Mesendoderm (in vitro differentiated cells): ENCODE measurements at regions not wholly inside any gene's neighbourhood (a gene's known extent, or its start where the extent isn't known, plus 50 kb on each side); places are given as distances from the start of the nearest gene placed in this dataset.

Source experiments
- DNase-seq: peaks from one replicate; pipeline ENCODE4 v3.0.0; 2013
- H2AK5ac ChIP-seq: 2 replicates; pipeline ENCODE4 v1.6.1; 2013; ENCODE audit warnings: low read length, inconsistent platforms
- H2BK120ac ChIP-seq: 2 replicates; pipeline ENCODE4 v1.6.1; 2013; ENCODE audit warnings: low read depth, mild to moderate bottlenecking, low read length, moderate library complexity, mixed read lengths
- H2BK15ac ChIP-seq: replicated peaks from 2 replicates; pipeline ENCODE4 v1.6.1; 2013; ENCODE audit warnings: low read depth, mild to moderate bottlenecking, moderate library complexity
- H2BK5ac ChIP-seq: 2 replicates; pipeline ENCODE4 v1.6.1; 2013; ENCODE audit warnings: low read length, inconsistent platforms
- H3K18ac ChIP-seq: 2 replicates; pipeline ENCODE4 v1.6.1; 2013; ENCODE audit warnings: mild to moderate bottlenecking, low read length, mixed read lengths
- H3K23ac ChIP-seq: one replicate; pipeline ENCODE4 v1.6.1; 2013; ENCODE audit warnings: low read length
- H3K27ac ChIP-seq: 2 replicates; pipeline ENCODE4 v1.5.1; 2013; ENCODE audit warnings: low read depth, mild to moderate bottlenecking, inconsistent platforms, low read length, moderate library complexity
- H3K27me3 ChIP-seq: 2 replicates; pipeline ENCODE4 v1.6.1; 2013; ENCODE audit warnings: low read length, control low read depth, mild to moderate bottlenecking, inconsistent platforms; ENCODE audit not compliant: insufficient read depth, poor library complexity
- H3K36me3 ChIP-seq: 2 replicates; pipeline ENCODE4 v1.6.1; 2013; ENCODE audit warnings: low read length, inconsistent platforms; ENCODE audit not compliant: control insufficient read depth, insufficient read depth
- H3K4ac ChIP-seq: one replicate; pipeline ENCODE4 v1.6.1; 2013; ENCODE audit warnings: low read depth, mild to moderate bottlenecking, low read length, moderate library complexity
- H3K4me1 ChIP-seq: 2 replicates; pipeline ENCODE4 v1.6.1; 2013; ENCODE audit warnings: low read depth, low read length, inconsistent platforms; ENCODE audit not compliant: control insufficient read depth
- H3K4me2 ChIP-seq: 2 replicates; pipeline ENCODE4 v1.6.1; 2013; ENCODE audit warnings: low read length
- H3K4me3 ChIP-seq: 2 replicates; pipeline ENCODE4 v1.5.1; 2013; ENCODE audit warnings: mild to moderate bottlenecking, low read length
- H3K56ac ChIP-seq: one replicate; pipeline ENCODE4 v1.6.1; 2013; ENCODE audit warnings: low read length
- H3K79me1 ChIP-seq: 2 replicates; pipeline ENCODE4 v1.6.1; 2013; ENCODE audit warnings: low read length, inconsistent platforms
- H3K79me2 ChIP-seq: 2 replicates; pipeline ENCODE4 v1.6.1; 2013; ENCODE audit warnings: mild to moderate bottlenecking, low read length; ENCODE audit not compliant: control insufficient read depth, insufficient read depth
- H3K9ac ChIP-seq: 2 replicates; pipeline ENCODE4 v1.6.1; 2013; ENCODE audit warnings: low read length, inconsistent platforms
- H4K5ac ChIP-seq: one replicate; pipeline ENCODE4 v1.6.1; 2013; ENCODE audit warnings: low read length
- H4K8ac ChIP-seq: one replicate; pipeline ENCODE4 v1.6.1; 2013; ENCODE audit warnings: low read depth, mild to moderate bottlenecking, control low read depth, low read length, moderate library complexity
- WGBS: extraction: QIAGEN DNeasy Blood & Tissue Kit; methylation state at CpG from one replicate; pipeline ENCODE4 v1.1.7; 2013; ENCODE audit warnings: low lambda C conversion rate, missing lambda C conversion rate; ENCODE audit not compliant: insufficient coverage; ENCODE audit errors: extremely low coverage; 5-methylcytosine and 5-hydroxymethylcytosine counted together

GRCh38 chr18:78868330-78869316 is 111.0 kb upstream of the SALL3 start:
- Histone ChIP-seq H2BK15ac (no peak overlapping the region), H2BK5ac (no peak overlapping the region), H3K79me1 (no peaks in the 10 kb centered on the region), H3K27ac (no peak overlapping the region), H3K79me2 (no peaks in the 10 kb centered on the region), H3K4ac (no peak overlapping the region), H3K4me2 (no peak overlapping the region), H3K18ac (no peak overlapping the region), H3K4me1 (no peaks in the 10 kb centered on the region), H4K5ac (no peak overlapping the region), H2BK120ac (no peak overlapping the region), H3K56ac (no peak overlapping the region), H3K23ac (no peak overlapping the region), H3K9ac (no peak overlapping the region), H2AK5ac (no peak overlapping the region), H3K4me3 (no peak overlapping the region), H3K27me3 (no peaks in the 10 kb centered on the region), H3K36me3 (no peaks in the 10 kb centered on the region), H4K8ac (no peak overlapping the region)
- DNase-seq: no peak
- no CpG with 5 or more reads among the region's 17 CpGs for WGBS

DNA sequence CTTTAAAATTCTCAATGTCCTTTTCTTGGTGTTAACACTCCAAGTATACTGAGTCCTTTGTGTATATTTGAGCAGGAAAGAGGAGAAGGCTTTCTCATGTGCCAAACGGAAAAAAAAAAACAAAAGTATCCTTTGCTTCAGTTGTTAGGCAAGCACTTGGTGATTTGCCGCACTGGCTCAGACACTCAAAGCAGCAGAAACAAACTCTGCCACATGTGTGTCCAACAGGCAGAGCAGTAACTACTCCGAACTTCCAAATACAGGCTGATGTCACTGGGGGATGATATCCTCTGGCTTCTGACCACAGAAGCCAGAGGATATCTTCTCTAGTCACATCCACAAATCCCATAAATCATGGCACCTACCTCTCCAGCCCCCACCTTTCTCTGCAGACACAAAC is 108.0 kb upstream of the SALL3 start:
- WGBS: no CpG with 5 or more reads among the region's 3 CpGs

GRCh38 chr18:78873926-78874500 is 105.6 kb upstream of the SALL3 start:
- WGBS: no CpG with 5 or more reads among the region's 6 CpGs
- no peaks in the 10 kb centered on the region for H3K27me3 ChIP-seq
- no peak overlapping the region for H4K8ac ChIP-seq
- no peak overlapping the region for H2BK15ac ChIP-seq
- DNase-seq: no peak
- H2BK5ac ChIP-seq: no peak overlapping the region
- no peak overlapping the region for H3K4me3 ChIP-seq
- H3K23ac ChIP-seq: no peak overlapping the region
- H3K4me2 ChIP-seq: no peak overlapping the region
- H3K27ac ChIP-seq: no peak overlapping the region
- no peak overlapping the region for H3K9ac ChIP-seq
- no peaks in the 10 kb centered on the region for H3K36me3 ChIP-seq
- no peaks in the 10 kb centered on the region for H3K79me1 ChIP-seq
- H2BK120ac ChIP-seq: no peak overlapping the region
- no peak overlapping the region for H2AK5ac ChIP-seq
- H3K18ac ChIP-seq: no peak overlapping the region
- H4K5ac ChIP-seq: no peak overlapping the region
- no peak overlapping the region for H3K4ac ChIP-seq
- no peaks in the 10 kb centered on the region for H3K79me2 ChIP-seq
- H3K56ac ChIP-seq: no peak overlapping the region
- H3K4me1 ChIP-seq: no peaks in the 10 kb centered on the region

More for the DNA sequence above, 108.0 kb upstream of the SALL3 start:
- Histone ChIP-seq H3K79me1 (no peaks in the 10 kb centered on the region), H3K4me2 (no peak overlapping the region), H3K36me3 (no peaks in the 10 kb centered on the region), H2BK120ac (no peak overlapping the region), H3K23ac (no peak overlapping the region), H2BK5ac (no peak overlapping the region), H3K9ac (no peak overlapping the region), H3K79me2 (no peaks in the 10 kb centered on the region), H2BK15ac (no peak overlapping the region), H4K5ac (no peak overlapping the region), H3K27ac (no peak overlapping the region), H3K18ac (no peak overlapping the region), H3K4me1 (no peaks in the 10 kb centered on the region), H2AK5ac (no peak overlapping the region), H4K8ac (no peak overlapping the region), H3K56ac (no peak overlapping the region), H3K4ac (no peak overlapping the region), H3K4me3 (no peak overlapping the region), H3K27me3 (no peaks in the 10 kb centered on the region)
- no peak for DNase-seq

DNA sequence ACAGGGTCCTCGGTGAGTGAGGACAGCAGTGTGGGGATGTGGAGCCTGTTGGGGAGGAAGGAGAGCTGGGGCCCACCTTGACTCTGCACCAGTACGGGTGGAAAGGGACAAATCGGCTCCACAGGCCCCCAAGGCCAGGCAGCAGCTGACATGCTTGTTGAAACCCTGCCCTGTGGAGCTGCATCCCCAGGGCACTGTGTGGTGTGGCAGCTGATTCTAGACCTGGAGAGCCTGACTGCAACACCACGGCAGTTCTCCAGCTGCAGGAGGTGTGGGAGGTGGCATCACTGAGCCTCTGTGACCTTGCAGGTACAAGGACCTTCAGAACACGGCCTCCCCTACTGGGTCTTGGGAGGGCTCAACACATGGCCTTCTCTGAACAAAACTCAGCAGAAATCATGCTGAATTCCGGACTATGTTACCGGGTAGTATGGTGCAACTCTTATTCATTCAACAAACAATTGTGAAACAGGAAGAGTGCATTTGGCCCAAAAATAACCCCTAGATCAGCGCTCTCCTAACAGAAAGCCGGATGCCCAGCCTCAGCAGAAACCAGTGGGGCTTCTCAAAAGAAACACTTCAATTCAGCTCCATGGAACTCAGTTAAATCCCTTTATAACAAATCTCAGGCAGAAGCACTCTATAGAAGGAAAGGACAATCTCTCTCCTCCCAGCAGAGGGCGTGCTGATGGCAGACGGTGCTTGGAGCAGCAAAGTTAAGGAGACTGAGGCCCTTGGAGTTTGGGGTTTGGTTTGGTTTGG is 104.4 kb upstream of the SALL3 start:
- H2AK5ac ChIP-seq: no peak overlapping the region
- DNase-seq: peak; percentile 62
- H3K27me3 ChIP-seq: no peaks in the 10 kb centered on the region
- H3K79me2 ChIP-seq: no peaks in the 10 kb centered on the region
- H2BK15ac ChIP-seq: no peak overlapping the region
- no peak overlapping the region for H3K27ac ChIP-seq
- no peak overlapping the region for H4K8ac ChIP-seq
- H3K18ac ChIP-seq: no peak overlapping the region
- no peaks in the 10 kb centered on the region for H3K36me3 ChIP-seq
- H4K5ac ChIP-seq: no peak overlapping the region
- H2BK120ac ChIP-seq: no peak overlapping the region
- H3K56ac ChIP-seq: no peak overlapping the region
- H3K4me3 ChIP-seq: no peak overlapping the region
- no peak overlapping the region for H2BK5ac ChIP-seq
- no peaks in the 10 kb centered on the region for H3K4me1 ChIP-seq
- peak overlapping the region; percentile 81 for H3K23ac ChIP-seq
- no peaks in the 10 kb centered on the region for H3K79me1 ChIP-seq
- H3K4me2 ChIP-seq: no peak overlapping the region
- H3K9ac ChIP-seq: no peak overlapping the region
- no peak overlapping the region for H3K4ac ChIP-seq
- WGBS: no CpG with 5 or more reads among the region's 11 CpGs

- no peak overlapping the region for H3K4me3 ChIP-seq
- no peak overlapping the region for H3K56ac ChIP-seq
- no peaks in the 10 kb centered on the region for H3K79me1 ChIP-seq
- DNase-seq: no peak
- H3K27me3 ChIP-seq: no peaks in the 10 kb centered on the region
- no peak overlapping the region for H2BK5ac ChIP-seq
- no peak overlapping the region for H3K4ac ChIP-seq
- H2BK120ac ChIP-seq: no peak overlapping the region
- no peak overlapping the region for H2AK5ac ChIP-seq
- no peak overlapping the region for H3K27ac ChIP-seq
- no peak overlapping the region for H3K23ac ChIP-seq
- no peaks in the 10 kb centered on the region for H3K79me2 ChIP-seq
- H3K4me2 ChIP-seq: no peak overlapping the region
- no peaks in the 10 kb centered on the region for H3K36me3 ChIP-seq
- H3K9ac ChIP-seq: no peak overlapping the region
- H4K5ac ChIP-seq: no peak overlapping the region
- WGBS: no CpG with 5 or more reads among the region's 26 CpGs
- no peak overlapping the region for H4K8ac ChIP-seq
- H3K18ac ChIP-seq: no peak overlapping the region
- no peak overlapping the region for H2BK15ac ChIP-seq
- no peaks in the 10 kb centered on the region for H3K4me1 ChIP-seq
Measured at GRCh38 chr18:78875778-78876650, 103.6 kb upstream of the SALL3 start.
